Activated CD8-positive, alpha-beta memory T cell treated with anti-CD3 and anti-CD28 coated beads, Interleukin-2, amount 10 ng/mL, durations not matched to agents 7 days and 5 days (primary cell): ENCODE measurements at regions not wholly inside any gene's neighbourhood (a gene's known extent, or its start where the extent isn't known, plus 50 kb on each side); places are given as distances from the start of the nearest gene placed in this dataset.

Experiments used
- ATAC-seq: fragments of 150-1000 bp; cut with Tn5 transposase; one replicate; pipeline ENCODE4 v1.10.0; 2021; ENCODE audit warnings: moderate library complexity
- CTCF ChIA-PET: fragments of 350-600 bp; sonication (Branson Sonifier 250); formaldehyde crosslinking; loops from one replicate; lab custom pipeline; 2021; ENCODE audit warnings: antibody characterized with exemption; lab: Charles Lee
- DNase-seq: peaks from one replicate; pipeline ENCODE4 v3.0.0-alpha.2; 2020
- H3K27ac Mint-ChIP-seq: one replicate; pipeline ENCODE4 v1.8.0; 2021; ENCODE audit warnings: mild to moderate bottlenecking, mixed read lengths
- H3K27me3 Mint-ChIP-seq: one replicate; pipeline ENCODE4 v1.8.0; 2021; ENCODE audit warnings: mixed read lengths
- H3K36me3 Mint-ChIP-seq: one replicate; pipeline ENCODE4 v1.8.0; 2021; ENCODE audit warnings: mild to moderate bottlenecking, mixed read lengths
- H3K4me1 Mint-ChIP-seq: one replicate; pipeline ENCODE4 v1.8.0; 2021; ENCODE audit warnings: mixed read lengths
- H3K4me3 Mint-ChIP-seq: one replicate; pipeline ENCODE4 v1.8.0; 2021; ENCODE audit warnings: mild to moderate bottlenecking, moderate library complexity, mixed read lengths
- H3K9me3 Mint-ChIP-seq: one replicate; pipeline ENCODE4 v1.8.0; 2022; ENCODE audit warnings: low read depth, mixed read lengths

- Mint-ChIP-seq H3K4me1 (no peaks in the 10 kb centered on the region), H3K4me3 (no peak overlapping the region), H3K27me3 (no peaks in the 10 kb centered on the region), H3K36me3 (no peaks in the 10 kb centered on the region), H3K9me3 (peaks cover 9% of the 10 kb centered on the region), H3K27ac (no peak overlapping the region)
- DNase-seq (no peak), ATAC-seq (no peak)
- CTCF ChIA-PET, result interaction anchor here (2.2 kb wide), 1 partner anchor 15 kb away, joined by 4 read pairs; no protein-coding TSS in a partner anchor
These were observed 108.1 kb downstream of the GNAT3 start for GRCh38 chr7:80403686-80404241.

- DNase-seq (no peak), ATAC-seq (no peak)
- CTCF ChIA-PET, result interaction anchor here (2.2 kb wide), 1 partner anchor 13 kb away, joined by 4 read pairs; no protein-coding TSS in a partner anchor
- no peaks in the 10 kb centered on the region for H3K27me3 Mint-ChIP-seq
- H3K9me3 Mint-ChIP-seq, result peaks cover 12% of the 10 kb centered on the region
- no peaks in the 10 kb centered on the region for H3K4me1 Mint-ChIP-seq
- H3K36me3 Mint-ChIP-seq, result no peaks in the 10 kb centered on the region
- no peak overlapping the region for H3K27ac Mint-ChIP-seq
- no peak overlapping the region for H3K4me3 Mint-ChIP-seq
These were observed 110.2 kb downstream of the GNAT3 start for GRCh38 chr7:80401708-80402107.

GRCh38 chr7:80393786-80394185 is 118.1 kb downstream of the GNAT3 start:
- H3K27me3 Mint-ChIP-seq, result no peaks in the 10 kb centered on the region
- peaks cover 5% of the 10 kb centered on the region for H3K9me3 Mint-ChIP-seq
- DNase-seq, result no peak
- H3K36me3 Mint-ChIP-seq, result no peaks in the 10 kb centered on the region
- H3K27ac Mint-ChIP-seq, result no peak overlapping the region
- CTCF ChIA-PET, result no interaction called here
- H3K4me3 Mint-ChIP-seq, result no peak overlapping the region
- no peaks in the 10 kb centered on the region for H3K4me1 Mint-ChIP-seq
- no peak for ATAC-seq

- CTCF ChIA-PET, result no interaction called here
- Mint-ChIP-seq H3K9me3 (peaks cover 4% of the 10 kb centered on the region), H3K27ac (no peak overlapping the region), H3K4me1 (no peaks in the 10 kb centered on the region), H3K27me3 (no peaks in the 10 kb centered on the region), H3K4me3 (no peak overlapping the region), H3K36me3 (no peaks in the 10 kb centered on the region)
- no peak for DNase-seq
- ATAC-seq, result no peak
These were observed 119.4 kb downstream of the GNAT3 start for GRCh38 chr7:80392229-80393169.

GRCh38 chr7:80387634-80388193 is 124.2 kb downstream of the GNAT3 start:
- DNase-seq, result no peak
- Mint-ChIP-seq H3K4me1 (no peaks in the 10 kb centered on the region), H3K9me3 (peaks cover 8% of the 10 kb centered on the region), H3K4me3 (no peak overlapping the region), H3K27ac (no peak overlapping the region), H3K27me3 (no peaks in the 10 kb centered on the region), H3K36me3 (no peaks in the 10 kb centered on the region)
- CTCF ChIA-PET, result no interaction called here
- no peak for ATAC-seq

- H3K36me3 Mint-ChIP-seq, result no peaks in the 10 kb centered on the region
- CTCF ChIA-PET, result no interaction called here
- ATAC-seq, result no peak
- no peaks in the 10 kb centered on the region for H3K27me3 Mint-ChIP-seq
- H3K4me3 Mint-ChIP-seq, result no peak overlapping the region
- peaks cover 6% of the 10 kb centered on the region for H3K9me3 Mint-ChIP-seq
- no peak for DNase-seq
- no peak overlapping the region for H3K27ac Mint-ChIP-seq
- no peaks in the 10 kb centered on the region for H3K4me1 Mint-ChIP-seq
These were observed 125.2 kb downstream of the GNAT3 start for GRCh38 chr7:80386686-80387085.

GRCh38 chr7:80385508-80385907 is 126.4 kb downstream of the GNAT3 start:
- CTCF ChIA-PET, result no interaction called here
- DNase-seq (no peak), ATAC-seq (no peak)
- Mint-ChIP-seq H3K9me3 (peaks cover 6% of the 10 kb centered on the region), H3K4me3 (no peak overlapping the region), H3K27me3 (no peaks in the 10 kb centered on the region), H3K4me1 (no peaks in the 10 kb centered on the region), H3K27ac (no peak overlapping the region), H3K36me3 (no peaks in the 10 kb centered on the region)

GRCh38 chr7:80380957-80381356 is 130.9 kb downstream of the GNAT3 start:
- Mint-ChIP-seq H3K4me3 (no peak overlapping the region), H3K4me1 (no peaks in the 10 kb centered on the region), H3K27me3 (no peaks in the 10 kb centered on the region)

GRCh38 chr7:80379034-80379982 is 132.6 kb downstream of the GNAT3 start:
- Mint-ChIP-seq H3K4me3 (no peak overlapping the region), H3K36me3 (no peaks in the 10 kb centered on the region), H3K27ac (no peak overlapping the region), H3K27me3 (no peaks in the 10 kb centered on the region), H3K9me3 (peaks cover 9% of the 10 kb centered on the region), H3K4me1 (no peaks in the 10 kb centered on the region)
- CTCF ChIA-PET, result no interaction called here
- no peak for ATAC-seq
- DNase-seq, result no peak

More at GRCh38 chr7:80380957-80381356, 130.9 kb downstream of the GNAT3 start:
- CTCF ChIA-PET, result no interaction called here
- H3K27ac Mint-ChIP-seq, result no peak overlapping the region
- H3K9me3 Mint-ChIP-seq, result peaks cover 9% of the 10 kb centered on the region
- DNase-seq, result no peak
- ATAC-seq, result no peak
- H3K36me3 Mint-ChIP-seq, result no peaks in the 10 kb centered on the region

- Mint-ChIP-seq H3K4me1 (no peaks in the 10 kb centered on the region), H3K4me3 (no peak overlapping the region), H3K9me3 (peaks cover 8% of the 10 kb centered on the region), H3K36me3 (no peaks in the 10 kb centered on the region), H3K27me3 (no peaks in the 10 kb centered on the region), H3K27ac (no peak overlapping the region)
- DNase-seq (no peak), ATAC-seq (no peak)
- CTCF ChIA-PET, result no interaction called here
These were observed 137.5 kb downstream of the GNAT3 start for GRCh38 chr7:80374321-80374720.

GRCh38 chr7:80373429-80374032 is 138.3 kb downstream of the GNAT3 start:
- Mint-ChIP-seq H3K27me3 (no peaks in the 10 kb centered on the region), H3K36me3 (no peaks in the 10 kb centered on the region), H3K27ac (no peak overlapping the region), H3K4me1 (no peaks in the 10 kb centered on the region), H3K9me3 (peaks cover 8% of the 10 kb centered on the region), H3K4me3 (no peak overlapping the region)
- CTCF ChIA-PET, result no interaction called here
- no peak for ATAC-seq
- DNase-seq, result no peak

- H3K4me3 Mint-ChIP-seq, result no peak overlapping the region
- DNase-seq (no peak), ATAC-seq (no peak)
- H3K9me3 Mint-ChIP-seq, result peaks cover 8% of the 10 kb centered on the region
- H3K27ac Mint-ChIP-seq, result no peak overlapping the region
- no peaks in the 10 kb centered on the region for H3K36me3 Mint-ChIP-seq
- H3K4me1 Mint-ChIP-seq, result no peaks in the 10 kb centered on the region
- CTCF ChIA-PET, result no interaction called here
- no peaks in the 10 kb centered on the region for H3K27me3 Mint-ChIP-seq
These were observed 139.4 kb downstream of the GNAT3 start for GRCh38 chr7:80372415-80372814.

- Mint-ChIP-seq H3K9me3 (peaks cover 9% of the 10 kb centered on the region), H3K36me3 (no peaks in the 10 kb centered on the region), H3K27ac (no peak overlapping the region), H3K27me3 (no peaks in the 10 kb centered on the region), H3K4me1 (no peaks in the 10 kb centered on the region), H3K4me3 (no peak overlapping the region)
- CTCF ChIA-PET, result no interaction called here
- no peak for DNase-seq
- ATAC-seq, result no peak
These were observed 141.3 kb downstream of the GNAT3 start for GRCh38 chr7:80370587-80370986.
